Left hindlimb (tissue), 1 donor: ENCODE measurements at regions not wholly inside any gene's neighbourhood (a gene's known extent, or its start where the extent isn't known, plus 50 kb on each side); places are given as distances from the start of the nearest gene placed in this dataset.

ENCODE experiments used
- DNase-seq: peaks from one replicate; pipeline ENCODE4 v3.0.0-alpha.2; 2018

- DNase-seq = no peak
Measured at GRCh38 chr2:2574401-2575180, 243.5 kb upstream of the MYT1L start.

- DNase-seq = no peak
Measured at GRCh38 chr2:2573658-2574293, 242.7 kb upstream of the MYT1L start.

GRCh38 chr2:2573205-2573604 is 242.1 kb upstream of the MYT1L start:
- no peak for DNase-seq

- DNase-seq = no peak
Measured at GRCh38 chr2:2572393-2573204, 241.5 kb upstream of the MYT1L start.

- no peak for DNase-seq
Measured at GRCh38 chr2:2571301-2572150, 240.5 kb upstream of the MYT1L start.

GRCh38 chr2:2570871-2571270 is 239.8 kb upstream of the MYT1L start:
- no peak for DNase-seq

- no peak for DNase-seq
Measured at GRCh38 chr2:2570360-2570759, 239.3 kb upstream of the MYT1L start.

- no peak for DNase-seq
Measured at GRCh38 chr2:2569836-2570235, 238.8 kb upstream of the MYT1L start.

- no peak for DNase-seq
Measured at GRCh38 chr2:2569306-2569705, 238.2 kb upstream of the MYT1L start.

- no peak for DNase-seq
Measured at GRCh38 chr2:2568411-2568810, 237.3 kb upstream of the MYT1L start.

GRCh38 chr2:2567776-2568175 is 236.7 kb upstream of the MYT1L start:
- no peak for DNase-seq

- DNase-seq = no peak
Measured at GRCh38 chr2:2566396-2567323, 235.6 kb upstream of the MYT1L start.

- DNase-seq = no peak
Measured at GRCh38 chr2:2565671-2566070, 234.6 kb upstream of the MYT1L start.

- DNase-seq = no peak
Measured at GRCh38 chr2:2564300-2565078, 233.4 kb upstream of the MYT1L start.

GRCh38 chr2:2563309-2563860 is 232.3 kb upstream of the MYT1L start:
- DNase-seq = no peak

GRCh38 chr2:2562867-2563266 is 231.8 kb upstream of the MYT1L start:
- DNase-seq = no peak

- no peak for DNase-seq
Measured at GRCh38 chr2:2561346-2562095, 230.4 kb upstream of the MYT1L start.

GRCh38 chr2:2560374-2561015 is 229.4 kb upstream of the MYT1L start:
- no peak for DNase-seq

GRCh38 chr2:2558476-2558875 is 227.4 kb upstream of the MYT1L start:
- DNase-seq = no peak
